GM23248 (cell line): ENCODE measurements at regions not wholly inside any gene's neighbourhood (a gene's known extent, or its start where the extent isn't known, plus 50 kb on each side); places are given as distances from the start of the nearest gene placed in this dataset.

Experiments
- EZH2 ChIP-seq: fragments of 200-600 bp; sonication (generic); IDR thresholded peaks from 2 replicates; pipeline ENCODE4 v1.6.1; 2018; ENCODE audit warnings: antibody characterized with exemption, mild to moderate bottlenecking; ENCODE audit not compliant: insufficient read depth, poor library complexity, severe bottlenecking
- EZH2phosphoT487 ChIP-seq: fragments of 200-600 bp; sonication (generic); IDR thresholded peaks from 2 replicates; pipeline ENCODE4 v1.6.1; 2018; ENCODE audit warnings: antibody characterized with exemption, moderate library complexity, mild to moderate bottlenecking, low read depth; ENCODE audit not compliant: insufficient read depth

- TF ChIP-seq EZH2 (no peak), EZH2phosphoT487 (no peak)
Measured at GRCh38 chr9:119526698-119527097, 157.5 kb upstream of the BRINP1 start.
